ENCODE measurements at regions not wholly inside any gene's neighbourhood (a gene's known extent, or its start where the extent isn't known, plus 50 kb on each side); places are given as distances from the start of the nearest gene placed in this dataset.

DNA sequence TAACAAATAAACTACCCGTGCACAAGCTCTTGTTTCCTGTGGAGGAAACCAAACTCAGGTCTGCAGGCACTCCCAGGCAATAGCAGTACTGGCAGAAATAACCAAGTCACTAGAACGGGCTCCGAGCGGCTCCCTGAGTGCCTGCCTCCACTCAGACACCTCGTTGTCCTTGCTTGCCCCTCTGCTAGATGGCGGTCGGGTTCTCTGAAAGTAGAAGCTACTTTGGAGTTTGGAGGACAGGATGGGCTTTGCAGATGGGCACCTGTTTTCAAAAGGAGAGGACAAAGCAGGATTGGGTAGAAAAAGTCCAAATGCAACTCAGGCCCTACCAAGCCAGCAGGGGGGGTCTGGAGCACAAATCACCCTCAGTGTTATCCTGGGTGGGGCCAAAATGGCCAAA lies 136.4 kb downstream of the LRRC30 start:
- DNase-seq (ENCODE audit: low read depth) = no peak
- no peak overlapping the region for H3K4me3 ChIP-seq (replicated peaks; ENCODE audit: low read depth, low read length)
- TF ChIP-seq, protein P1, sequence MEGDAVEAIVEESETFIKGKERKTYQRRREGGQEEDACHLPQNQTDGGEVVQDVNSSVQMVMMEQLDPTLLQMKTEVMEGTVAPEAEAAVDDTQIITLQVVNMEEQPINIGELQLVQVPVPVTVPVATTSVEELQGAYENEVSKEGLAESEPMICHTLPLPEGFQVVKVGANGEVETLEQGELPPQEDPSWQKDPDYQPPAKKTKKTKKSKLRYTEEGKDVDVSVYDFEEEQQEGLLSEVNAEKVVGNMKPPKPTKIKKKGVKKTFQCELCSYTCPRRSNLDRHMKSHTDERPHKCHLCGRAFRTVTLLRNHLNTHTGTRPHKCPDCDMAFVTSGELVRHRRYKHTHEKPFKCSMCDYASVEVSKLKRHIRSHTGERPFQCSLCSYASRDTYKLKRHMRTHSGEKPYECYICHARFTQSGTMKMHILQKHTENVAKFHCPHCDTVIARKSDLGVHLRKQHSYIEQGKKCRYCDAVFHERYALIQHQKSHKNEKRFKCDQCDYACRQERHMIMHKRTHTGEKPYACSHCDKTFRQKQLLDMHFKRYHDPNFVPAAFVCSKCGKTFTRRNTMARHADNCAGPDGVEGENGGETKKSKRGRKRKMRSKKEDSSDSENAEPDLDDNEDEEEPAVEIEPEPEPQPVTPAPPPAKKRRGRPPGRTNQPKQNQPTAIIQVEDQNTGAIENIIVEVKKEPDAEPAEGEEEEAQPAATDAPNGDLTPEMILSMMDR (IDR thresholded peaks at IDR 0.05; ENCODE audit: low read length, missing control alignments) = no peak

- H3K4me3 ChIP-seq (replicated peaks; ENCODE audit: low read depth, low read length) = no peak overlapping the region
- peak; percentile 5 for DNase-seq (ENCODE audit: low read depth)
- TF ChIP-seq, protein P1 (IDR thresholded peaks at IDR 0.05; ENCODE audit: low read length, missing control alignments) = no peak
These were observed 138.1 kb downstream of the LRRC30 start for GRCh38 chr18:7369006-7369405.

DNA sequence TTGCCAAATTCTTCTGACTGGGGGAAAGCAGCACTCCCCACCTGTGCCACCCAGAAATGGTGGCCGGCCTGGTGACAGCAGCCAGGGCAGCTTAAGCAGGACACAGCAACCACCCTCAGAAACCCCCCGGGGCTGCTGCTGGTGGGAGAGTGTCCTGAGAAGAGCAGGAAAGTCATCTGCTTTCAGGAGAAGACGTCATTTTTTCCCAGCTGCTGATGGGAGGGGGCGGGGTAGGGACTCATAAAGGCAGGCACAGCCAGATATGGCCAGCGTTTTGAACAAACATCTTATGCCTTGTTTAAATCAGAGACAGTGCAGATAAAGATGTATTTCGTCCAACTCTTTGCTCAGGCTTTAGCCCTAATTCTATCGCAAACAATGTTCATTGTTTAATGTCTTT lies 139.5 kb downstream of the LRRC30 start:
- no peak overlapping the region for H3K4me3 ChIP-seq (replicated peaks; ENCODE audit: low read depth, low read length)
- TF ChIP-seq, protein P1 (IDR thresholded peaks at IDR 0.05; ENCODE audit: low read length, missing control alignments) = no peak
- DNase-seq (ENCODE audit: low read depth) = no peak

DNA sequence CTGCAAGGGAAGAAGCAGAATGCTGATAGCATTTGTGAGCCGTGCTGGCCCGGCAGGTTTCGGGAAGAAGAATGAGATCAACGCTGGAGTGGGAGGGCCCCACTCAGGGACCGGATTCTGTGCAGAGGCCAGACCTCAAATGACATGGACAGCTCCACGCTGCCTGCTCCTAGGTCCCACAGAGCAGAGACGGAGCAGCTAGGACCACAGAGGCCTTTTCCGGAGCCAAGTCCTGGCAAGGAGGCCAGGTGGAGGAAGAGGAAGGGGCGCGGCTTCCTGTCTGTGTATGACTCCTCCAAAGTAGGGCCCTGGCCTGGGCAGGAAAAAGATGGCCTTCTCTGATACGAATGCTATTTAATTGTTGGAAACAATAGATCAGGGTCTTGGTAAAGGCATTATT lies 139.9 kb downstream of the LRRC30 start:
- TF ChIP-seq, protein P1 (IDR thresholded peaks at IDR 0.05; ENCODE audit: low read length, missing control alignments) = no peak
- peak; percentile 39 for DNase-seq (ENCODE audit: low read depth)
- no peak overlapping the region for H3K4me3 ChIP-seq (replicated peaks; ENCODE audit: low read depth, low read length)

- no peak overlapping the region for H3K4me3 ChIP-seq (replicated peaks; ENCODE audit: low read depth, low read length)
- TF ChIP-seq, protein P1 (IDR thresholded peaks at IDR 0.05; ENCODE audit: low read length, missing control alignments) = no peak
- no peak for DNase-seq (ENCODE audit: low read depth)
These were observed 142.6 kb downstream of the LRRC30 start for GRCh38 chr18:7373441-7373840.

DNA sequence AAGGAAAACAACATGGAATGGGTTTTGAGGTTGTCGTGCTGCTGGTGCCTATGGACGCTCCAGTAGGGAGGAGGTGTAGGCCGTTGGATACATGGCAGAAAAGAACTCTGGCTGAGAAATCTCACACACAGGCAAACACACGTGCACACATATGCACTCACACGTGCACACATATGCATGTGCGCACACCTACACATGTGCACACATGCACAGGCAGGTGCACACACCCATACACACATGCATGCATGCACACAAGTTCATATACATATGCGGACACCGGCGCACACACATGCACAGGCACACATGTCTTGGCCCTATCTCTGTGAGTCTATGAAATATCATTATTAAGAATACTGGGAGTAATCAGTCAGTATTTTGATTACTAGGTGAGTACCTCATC lies 150.4 kb downstream of the LRRC30 start:
- TF ChIP-seq, protein P1 (IDR thresholded peaks at IDR 0.05; ENCODE audit: low read length, missing control alignments) = no peak
- H3K4me3 ChIP-seq (replicated peaks; ENCODE audit: low read depth, low read length) = no peak overlapping the region
- DNase-seq (ENCODE audit: low read depth) = no peak

DNA sequence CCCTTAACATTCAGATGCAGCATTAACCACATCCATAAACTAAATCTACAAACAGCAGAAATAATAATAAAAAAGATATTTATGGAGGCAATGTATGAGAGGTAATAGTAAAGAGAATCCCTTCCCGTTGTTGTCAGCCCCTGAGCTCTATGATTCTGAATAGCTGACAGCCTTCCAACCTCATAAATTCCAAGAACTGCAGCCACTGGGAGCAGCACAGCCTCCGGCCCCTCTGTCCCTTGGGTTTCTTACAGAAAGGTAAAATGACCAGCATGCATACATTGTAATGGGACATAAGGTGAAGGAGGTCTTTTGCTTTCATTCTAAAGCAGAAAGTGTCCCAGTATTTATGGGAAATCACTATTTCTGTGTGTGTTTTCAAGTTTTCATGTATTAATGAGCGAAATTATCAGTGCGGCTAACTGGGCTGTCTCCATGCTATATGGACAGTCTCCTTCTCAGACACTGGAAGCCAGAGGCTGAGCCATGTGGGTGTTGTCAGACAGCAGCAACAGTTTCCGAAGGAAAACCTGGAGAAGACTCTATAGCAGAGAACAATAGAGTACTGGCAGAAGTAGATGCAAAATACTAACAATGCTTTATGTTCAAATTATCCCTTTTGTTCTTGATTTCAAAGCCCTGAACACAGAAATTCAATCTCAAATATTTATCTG lies 151.6 kb downstream of the LRRC30 start:
- TF ChIP-seq, protein P1 (IDR thresholded peaks at IDR 0.05; ENCODE audit: low read length, missing control alignments) = no peak
- DNase-seq (ENCODE audit: low read depth) = no peak
- no peak overlapping the region for H3K4me3 ChIP-seq (replicated peaks; ENCODE audit: low read depth, low read length)

Measured in fibroblast of pulmonary artery (primary cell).